NB4 (cell line): ENCODE measurements at regions not wholly inside any gene's neighbourhood (a gene's known extent, or its start where the extent isn't known, plus 50 kb on each side); places are given as distances from the start of the nearest gene placed in this dataset.
"Not testable (repeated sequence)": the region's sequence is repeated elsewhere in the genome, so short reads cannot be mapped to it uniquely, and the experiment has no call there.

Experiments
- CTCF ChIP-seq: IDR thresholded peaks from one replicate; pipeline ENCODE4 v1.5.1; 2012; ENCODE audit warnings: low read depth, low read length
- MAX ChIP-seq: IDR thresholded peaks from 2 replicates; pipeline ENCODE4 v1.6.1; 2011; ENCODE audit warnings: low read depth, low read length
- POLR2A ChIP-seq: IDR thresholded peaks from 2 replicates; pipeline ENCODE4 v1.6.1; 2011; ENCODE audit warnings: mild to moderate bottlenecking; ENCODE audit not compliant: insufficient read length; ENCODE audit errors: extremely low read depth

GRCh38 chr1:851841-852240 is 71.9 kb upstream of the SAMD11 start:
- not testable (repeated sequence) for TF ChIP-seq POLR2A, CTCF, MAX
